ENCODE measurements at regions not wholly inside any gene's neighbourhood (a gene's known extent, or its start where the extent isn't known, plus 50 kb on each side); places are given as distances from the start of the nearest gene placed in this dataset.
"Not testable (repeated sequence)": the region's sequence is repeated elsewhere in the genome, so short reads cannot be mapped to it uniquely, and the experiment has no call there.

GRCh38 chr7:89584896-89585295 lies 569.4 kb upstream of the STEAP1 start:
- peaks cover 26% of the 10 kb centered on the region for H3K9me3 ChIP-seq (replicated peaks)
- no peak overlapping the region for H3K4me3 ChIP-seq
- H3K4me1 ChIP-seq: no peaks in the 10 kb centered on the region
- no peaks in the 10 kb centered on the region for H3K27me3 ChIP-seq (ENCODE audit: low read depth)
- no peaks in the 10 kb centered on the region for H3K36me3 ChIP-seq
- DNase-seq: no peak
- TF ChIP-seq CTCF (IDR thresholded peaks at IDR 0.05; ENCODE audit: borderline replicate concordance): no peak
- intact Hi-C loops (cut with micrococcal nuclease): no loop called here
- H3K27ac ChIP-seq (replicated peaks): no peak overlapping the region

- H3K4me1 ChIP-seq: no peaks in the 10 kb centered on the region
- peaks cover 23% of the 10 kb centered on the region for H3K9me3 ChIP-seq (replicated peaks)
- TF ChIP-seq CTCF (IDR thresholded peaks at IDR 0.05; ENCODE audit: borderline replicate concordance): no peak
- no peak overlapping the region for H3K4me3 ChIP-seq
- DNase-seq: no peak
- H3K36me3 ChIP-seq: no peaks in the 10 kb centered on the region
- no peak overlapping the region for H3K27ac ChIP-seq (replicated peaks)
- intact Hi-C loops (cut with micrococcal nuclease): no loop called here
- H3K27me3 ChIP-seq (ENCODE audit: low read depth): no peaks in the 10 kb centered on the region
These were observed 561.1 kb upstream of the STEAP1 start for GRCh38 chr7:89593125-89593524.

- intact Hi-C loops (cut with micrococcal nuclease): no loop called here
- H3K9me3 ChIP-seq (replicated peaks): peaks cover 27% of the 10 kb centered on the region
- no peak for DNase-seq
- no peaks in the 10 kb centered on the region for H3K4me1 ChIP-seq
- H3K36me3 ChIP-seq: no peaks in the 10 kb centered on the region
- no peak overlapping the region for H3K4me3 ChIP-seq
- TF ChIP-seq CTCF (IDR thresholded peaks at IDR 0.05; ENCODE audit: borderline replicate concordance): no peak
- no peaks in the 10 kb centered on the region for H3K27me3 ChIP-seq (ENCODE audit: low read depth)
- H3K27ac ChIP-seq (replicated peaks): no peak overlapping the region
These were observed 551.3 kb upstream of the STEAP1 start for GRCh38 chr7:89602984-89603383.

GRCh38 chr7:89605362-89605761 lies 548.9 kb upstream of the STEAP1 start:
- Histone ChIP-seq H3K27me3 (ENCODE audit: low read depth) (no peaks in the 10 kb centered on the region), H3K4me3 (no peak overlapping the region), H3K9me3 (replicated peaks) (peaks cover 27% of the 10 kb centered on the region), H3K27ac (replicated peaks) (no peak overlapping the region), H3K36me3 (no peaks in the 10 kb centered on the region), H3K4me1 (no peaks in the 10 kb centered on the region)
- TF ChIP-seq CTCF (IDR thresholded peaks at IDR 0.05; ENCODE audit: borderline replicate concordance): no peak
- intact Hi-C loops (cut with micrococcal nuclease): no loop called here
- DNase-seq: no peak

- DNase-seq: no peak
- intact Hi-C loops (cut with micrococcal nuclease): no loop called here
- no peak for TF ChIP-seq CTCF (IDR thresholded peaks at IDR 0.05; ENCODE audit: borderline replicate concordance)
These were observed 547.8 kb upstream of the STEAP1 start for GRCh38 chr7:89606511-89606910.

GRCh38 chr7:89607792-89608191 lies 546.5 kb upstream of the STEAP1 start:
- peaks cover 5% of the 10 kb centered on the region for H3K9me3 ChIP-seq (replicated peaks)
- H3K27ac ChIP-seq (replicated peaks): no peak overlapping the region
- intact Hi-C loops (cut with micrococcal nuclease): no loop called here
- TF ChIP-seq CTCF (IDR thresholded peaks at IDR 0.05; ENCODE audit: borderline replicate concordance): no peak
- H3K4me3 ChIP-seq: no peak overlapping the region
- no peak for DNase-seq
- no peaks in the 10 kb centered on the region for H3K27me3 ChIP-seq (ENCODE audit: low read depth)
- no peaks in the 10 kb centered on the region for H3K4me1 ChIP-seq
- no peaks in the 10 kb centered on the region for H3K36me3 ChIP-seq

More at GRCh38 chr7:89606511-89606910, 547.8 kb upstream of the STEAP1 start:
- no peak overlapping the region for H3K4me3 ChIP-seq
- no peaks in the 10 kb centered on the region for H3K36me3 ChIP-seq
- H3K27me3 ChIP-seq (ENCODE audit: low read depth): no peaks in the 10 kb centered on the region
- no peaks in the 10 kb centered on the region for H3K4me1 ChIP-seq
- H3K27ac ChIP-seq (replicated peaks): no peak overlapping the region
- peaks cover 15% of the 10 kb centered on the region for H3K9me3 ChIP-seq (replicated peaks)

- DNase-seq; H3K27me3 ChIP-seq (ENCODE audit: low read depth); H3K4me1 ChIP-seq; H3K36me3 ChIP-seq; H3K27ac ChIP-seq (replicated peaks); H3K4me3 ChIP-seq; H3K9me3 ChIP-seq (replicated peaks); intact Hi-C loops (cut with micrococcal nuclease): not testable (repeated sequence)
These were observed 537.4 kb upstream of the STEAP1 start for GRCh38 chr7:89616829-89617228.

Measured in left ventricle myocardium inferior (tissue), 1 donor.